PC-3 (cell line): ENCODE measurements at regions not wholly inside any gene's neighbourhood (a gene's known extent, or its start where the extent isn't known, plus 50 kb on each side); places are given as distances from the start of the nearest gene placed in this dataset.

Experiments
- EZH2 ChIP-seq: fragments of 300-600 bp; sonication (generic); IDR thresholded peaks from one replicate; pipeline ENCODE4 v1.6.1; 2017; ENCODE audit warnings: antibody characterized with exemption, mild to moderate bottlenecking, low read length; ENCODE audit not compliant: unreplicated experiment
- TF ChIP-seq, protein P1 (sequence below): fragments of 300-600 bp; sonication (generic); conservative IDR thresholded peaks from 2 replicates; pipeline ENCODE4 v1.5.1; 2017; ENCODE audit warnings: antibody characterized with exemption, low read depth, mild to moderate bottlenecking, low read length

DNA sequence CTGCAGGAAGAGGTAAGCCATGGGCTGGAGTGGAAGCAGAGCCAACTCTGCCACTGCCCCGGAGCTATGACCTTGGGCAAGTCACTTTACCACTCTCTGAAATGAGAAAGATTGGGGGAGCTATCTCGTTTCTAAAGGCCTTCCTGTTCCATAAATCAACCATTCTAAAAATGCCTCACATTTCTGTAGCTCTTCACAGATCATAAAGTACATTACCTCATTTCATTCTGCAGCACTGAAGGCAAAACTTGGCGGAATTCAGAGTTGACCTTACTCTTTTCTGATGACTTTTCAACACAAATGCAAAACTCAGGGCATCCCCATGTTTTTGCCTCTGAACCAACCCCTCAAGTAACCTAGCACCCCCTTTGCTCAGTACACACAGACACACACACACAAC is 404.0 kb upstream of the NFIA start:
- TF ChIP-seq, protein P1, sequence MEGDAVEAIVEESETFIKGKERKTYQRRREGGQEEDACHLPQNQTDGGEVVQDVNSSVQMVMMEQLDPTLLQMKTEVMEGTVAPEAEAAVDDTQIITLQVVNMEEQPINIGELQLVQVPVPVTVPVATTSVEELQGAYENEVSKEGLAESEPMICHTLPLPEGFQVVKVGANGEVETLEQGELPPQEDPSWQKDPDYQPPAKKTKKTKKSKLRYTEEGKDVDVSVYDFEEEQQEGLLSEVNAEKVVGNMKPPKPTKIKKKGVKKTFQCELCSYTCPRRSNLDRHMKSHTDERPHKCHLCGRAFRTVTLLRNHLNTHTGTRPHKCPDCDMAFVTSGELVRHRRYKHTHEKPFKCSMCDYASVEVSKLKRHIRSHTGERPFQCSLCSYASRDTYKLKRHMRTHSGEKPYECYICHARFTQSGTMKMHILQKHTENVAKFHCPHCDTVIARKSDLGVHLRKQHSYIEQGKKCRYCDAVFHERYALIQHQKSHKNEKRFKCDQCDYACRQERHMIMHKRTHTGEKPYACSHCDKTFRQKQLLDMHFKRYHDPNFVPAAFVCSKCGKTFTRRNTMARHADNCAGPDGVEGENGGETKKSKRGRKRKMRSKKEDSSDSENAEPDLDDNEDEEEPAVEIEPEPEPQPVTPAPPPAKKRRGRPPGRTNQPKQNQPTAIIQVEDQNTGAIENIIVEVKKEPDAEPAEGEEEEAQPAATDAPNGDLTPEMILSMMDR: no peak
- no peak for TF ChIP-seq EZH2
